H1 (cell line): ENCODE measurements at regions not wholly inside any gene's neighbourhood (a gene's known extent, or its start where the extent isn't known, plus 50 kb on each side); places are given as distances from the start of the nearest gene placed in this dataset.

ENCODE experiments used
- CEBPB ChIP-seq: IDR thresholded peaks from 2 replicates; pipeline ENCODE4 v1.6.1; 2012; ENCODE audit warnings: low read depth, low read length
- POLR2A ChIP-seq, 2 experiments: IDR thresholded peaks; 1 replicate in 1 of 2; 2 replicates in 1 of 2; pipeline ENCODE4 v1.6.1; 2011; ENCODE audit warnings: low read depth in 2 of 2, low read length in 2 of 2, mild to moderate bottlenecking in 2 of 2; ENCODE audit errors: control extremely low read depth in 1 of 2
- TF ChIP-seq, protein P1 (sequence below): IDR thresholded peaks from 2 replicates; pipeline ENCODE4 v1.6.1; 2011; ENCODE audit warnings: low read depth, mild to moderate bottlenecking, low read length; ENCODE audit not compliant: insufficient read depth

DNA sequence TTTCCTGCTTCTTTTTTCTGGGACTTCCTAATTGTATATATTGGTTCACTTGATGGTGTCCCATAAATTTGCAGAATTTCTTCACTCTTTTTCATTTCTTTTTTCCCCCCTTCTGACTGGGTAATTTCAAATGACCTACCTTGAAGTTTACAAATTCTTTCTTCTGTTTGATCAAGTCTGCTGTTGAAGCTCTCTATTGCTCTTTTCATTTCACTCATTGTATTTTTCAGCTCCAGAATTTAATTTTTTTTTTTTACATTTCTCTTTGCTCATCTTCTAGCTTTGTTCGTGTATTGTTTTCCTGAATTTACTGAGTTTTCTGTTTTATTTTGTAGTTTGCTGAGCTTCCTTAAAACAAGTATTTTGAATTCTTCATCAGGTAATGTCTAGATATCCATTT lies 61.7 kb upstream of the SRD5A3 start:
- TF ChIP-seq POLR2A (IDR thresholded peaks at IDR 0.05; ENCODE audit: control extremely low read depth in 1 of 2, low read depth in 2 of 2, low read length in 2 of 2) = no peak
- no peak for TF ChIP-seq CEBPB
- TF ChIP-seq, protein P1, sequence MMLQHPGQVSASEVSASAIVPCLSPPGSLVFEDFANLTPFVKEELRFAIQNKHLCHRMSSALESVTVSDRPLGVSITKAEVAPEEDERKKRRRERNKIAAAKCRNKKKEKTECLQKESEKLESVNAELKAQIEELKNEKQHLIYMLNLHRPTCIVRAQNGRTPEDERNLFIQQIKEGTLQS = no peak
